NB4 (cell line): ENCODE measurements at regions not wholly inside any gene's neighbourhood (a gene's known extent, or its start where the extent isn't known, plus 50 kb on each side); places are given as distances from the start of the nearest gene placed in this dataset.

Experiments used
- POLR2A ChIP-seq: IDR thresholded peaks from 2 replicates; pipeline ENCODE4 v1.6.1; 2011; ENCODE audit warnings: mild to moderate bottlenecking; ENCODE audit not compliant: insufficient read length; ENCODE audit errors: extremely low read depth
- TF ChIP-seq, protein P1 (sequence below): IDR thresholded peaks from one replicate; pipeline ENCODE4 v1.5.1; 2012; ENCODE audit warnings: low read depth, low read length

DNA sequence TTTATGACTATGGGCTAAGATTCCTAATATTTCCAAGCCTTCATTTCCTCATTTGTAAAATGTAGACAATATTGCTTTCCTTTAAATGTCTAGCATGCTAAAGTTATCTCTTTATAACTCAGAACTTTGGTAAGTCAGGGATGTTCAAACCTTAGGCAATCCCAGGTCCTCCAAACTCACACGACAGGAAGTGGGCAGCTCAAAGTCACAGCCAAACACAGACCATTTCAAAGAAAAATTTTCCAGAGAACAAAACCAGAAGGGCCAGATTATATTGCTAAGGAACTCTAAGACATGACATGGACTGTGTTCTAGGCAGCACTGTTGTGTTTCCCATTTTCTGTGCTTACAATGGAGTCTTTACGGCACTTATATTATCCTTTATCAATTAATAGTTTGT, 87.8 kb upstream of the DYNC1I1 start:
- TF ChIP-seq, protein P1, sequence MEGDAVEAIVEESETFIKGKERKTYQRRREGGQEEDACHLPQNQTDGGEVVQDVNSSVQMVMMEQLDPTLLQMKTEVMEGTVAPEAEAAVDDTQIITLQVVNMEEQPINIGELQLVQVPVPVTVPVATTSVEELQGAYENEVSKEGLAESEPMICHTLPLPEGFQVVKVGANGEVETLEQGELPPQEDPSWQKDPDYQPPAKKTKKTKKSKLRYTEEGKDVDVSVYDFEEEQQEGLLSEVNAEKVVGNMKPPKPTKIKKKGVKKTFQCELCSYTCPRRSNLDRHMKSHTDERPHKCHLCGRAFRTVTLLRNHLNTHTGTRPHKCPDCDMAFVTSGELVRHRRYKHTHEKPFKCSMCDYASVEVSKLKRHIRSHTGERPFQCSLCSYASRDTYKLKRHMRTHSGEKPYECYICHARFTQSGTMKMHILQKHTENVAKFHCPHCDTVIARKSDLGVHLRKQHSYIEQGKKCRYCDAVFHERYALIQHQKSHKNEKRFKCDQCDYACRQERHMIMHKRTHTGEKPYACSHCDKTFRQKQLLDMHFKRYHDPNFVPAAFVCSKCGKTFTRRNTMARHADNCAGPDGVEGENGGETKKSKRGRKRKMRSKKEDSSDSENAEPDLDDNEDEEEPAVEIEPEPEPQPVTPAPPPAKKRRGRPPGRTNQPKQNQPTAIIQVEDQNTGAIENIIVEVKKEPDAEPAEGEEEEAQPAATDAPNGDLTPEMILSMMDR: no peak
- no peak for TF ChIP-seq POLR2A
